NCI-H446 (cell line): ENCODE measurements at regions not wholly inside any gene's neighbourhood (a gene's known extent, or its start where the extent isn't known, plus 50 kb on each side); places are given as distances from the start of the nearest gene placed in this dataset.

Experiments
- DNase-seq, 2 experiments: peaks; one replicate each; lab custom pipeline; 2025; lab: John Stamatoyannopoulos, UW

DNA sequence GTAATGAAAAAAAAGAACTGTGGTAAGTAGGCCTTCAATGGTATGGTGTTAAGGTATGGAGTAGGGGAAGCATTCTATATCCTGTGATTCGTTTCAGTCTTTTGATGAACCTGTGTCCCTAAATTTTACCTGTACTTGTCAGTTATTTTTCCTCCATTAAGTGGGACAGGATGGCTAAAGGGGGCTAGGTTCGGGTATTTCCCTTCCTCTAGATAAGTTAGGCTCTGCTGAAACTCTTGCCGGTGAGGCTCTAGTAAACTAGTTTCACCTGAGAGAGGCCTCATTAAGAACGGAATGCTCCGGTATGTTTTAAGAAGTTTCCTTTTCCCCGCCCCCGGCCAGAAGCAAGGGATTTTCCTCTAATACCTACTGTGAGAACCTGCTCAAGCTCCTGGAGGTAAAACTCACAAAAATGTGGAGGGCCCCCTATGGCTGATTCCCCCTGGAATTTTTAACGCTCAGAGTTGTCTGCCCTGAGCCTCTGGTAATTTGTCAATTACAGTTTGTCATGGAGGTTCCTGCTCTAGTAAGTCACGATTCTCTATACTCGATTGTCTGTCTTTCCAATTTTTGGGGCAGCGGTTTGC lies 87.7 kb downstream of the MACIR start:
- no peak for DNase-seq

DNA sequence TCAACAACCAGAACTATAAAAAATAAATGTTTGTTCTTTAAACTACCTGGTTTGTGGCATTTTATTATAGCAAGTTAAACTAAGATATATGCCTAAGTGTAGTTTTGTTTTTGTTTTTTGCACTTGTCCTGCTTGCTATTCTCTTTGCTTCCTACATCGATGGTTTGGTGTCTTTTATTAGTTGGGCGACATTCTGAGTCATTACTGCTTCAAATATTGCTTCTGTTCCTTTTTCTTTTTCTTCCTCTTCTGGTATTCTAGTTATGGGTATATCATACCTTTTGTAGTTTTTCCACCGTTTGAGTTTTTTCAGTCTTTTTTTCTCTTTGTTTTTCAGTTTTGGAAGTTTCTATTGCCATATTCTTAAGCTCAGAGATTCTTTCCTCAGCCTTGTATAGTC lies 86.9 kb downstream of the MACIR start:
- DNase-seq, result no peak

GRCh38 chr5:103340717-103341388 lies 82.3 kb downstream of the MACIR start:
- DNase-seq, result no peak

DNA sequence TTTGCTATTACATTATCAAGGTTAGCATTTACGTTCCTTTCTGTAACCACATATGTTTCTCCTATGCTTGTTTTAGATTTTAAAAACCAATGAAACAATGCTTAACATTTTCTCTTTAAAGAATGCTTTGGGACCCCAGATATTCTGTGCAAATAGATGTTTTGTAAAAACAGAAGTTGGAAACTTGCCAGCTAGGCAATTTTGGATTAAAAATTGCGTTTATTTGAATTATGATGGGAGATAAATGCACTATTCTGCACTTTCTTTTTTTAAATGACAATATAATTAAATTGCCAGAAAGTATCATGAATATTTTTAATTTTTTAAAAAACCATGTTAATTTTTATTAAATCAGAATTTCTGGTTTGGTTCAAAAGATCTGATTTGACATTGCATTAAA lies 81.6 kb downstream of the MACIR start:
- no peak for DNase-seq

DNA sequence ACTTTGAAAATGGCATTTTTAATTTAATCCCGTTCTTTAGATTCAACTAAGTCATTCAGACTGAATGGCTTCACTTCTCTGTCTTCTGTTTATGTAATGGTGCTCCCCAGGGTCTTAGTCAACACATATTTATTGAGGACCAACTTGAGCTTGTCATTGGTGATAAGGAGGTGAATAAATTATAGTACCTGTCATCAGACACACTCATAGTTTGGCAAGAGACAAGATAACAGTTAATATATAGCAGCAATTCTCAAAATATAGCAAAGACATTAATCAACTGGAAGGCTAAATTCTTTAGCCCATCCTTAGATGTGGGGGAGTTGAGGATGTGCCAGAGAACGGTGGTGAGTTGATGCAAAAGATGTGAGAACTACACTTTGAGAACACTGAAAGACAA lies 78.4 kb downstream of the MACIR start:
- no peak for DNase-seq

DNA sequence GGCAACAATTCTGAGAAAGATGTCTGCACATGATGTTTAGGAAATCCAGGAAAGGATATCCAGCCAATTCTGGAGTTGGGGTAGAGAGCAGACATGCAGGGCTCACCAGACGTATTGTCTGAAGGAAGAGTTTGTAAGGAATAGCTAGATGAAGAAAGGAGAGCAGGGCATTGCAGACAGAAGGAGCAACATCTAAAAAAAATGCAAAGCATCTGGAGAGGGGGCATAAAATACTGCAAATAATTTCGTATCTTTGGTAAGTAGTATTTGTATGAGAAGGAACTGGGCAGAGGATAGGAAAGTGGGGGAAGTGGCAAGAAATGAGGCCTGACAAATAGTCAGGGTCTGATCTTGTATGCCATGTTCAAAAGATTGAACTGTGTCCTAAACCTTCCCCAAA lies 74.8 kb downstream of the MACIR start:
- no peak for DNase-seq

GRCh38 chr5:103330875-103331274 lies 72.3 kb downstream of the MACIR start:
- no peak for DNase-seq
